RKO (cell line): ENCODE measurements at regions not wholly inside any gene's neighbourhood (a gene's known extent, or its start where the extent isn't known, plus 50 kb on each side); places are given as distances from the start of the nearest gene placed in this dataset.

Source experiments
- DNase-seq: peaks from one replicate; pipeline ENCODE4 v3.0.0-alpha.2; 2016; ENCODE audit warnings: low spot score

GRCh38 chr22:47567126-47568090 lies 805.0 kb downstream of the TBC1D22A start:
- DNase-seq = no peak

- no peak for DNase-seq
Observed at GRCh38 chr22:47566491-47566890, 804.0 kb downstream of the TBC1D22A start.

- no peak for DNase-seq
Observed at GRCh38 chr22:47565607-47566006, 803.2 kb downstream of the TBC1D22A start.

GRCh38 chr22:47564651-47565434 lies 802.4 kb downstream of the TBC1D22A start:
- DNase-seq = no peak

- DNase-seq = no peak
Observed at GRCh38 chr22:47564158-47564450, 801.7 kb downstream of the TBC1D22A start.

- DNase-seq = no peak
Observed at GRCh38 chr22:47563406-47564157, 801.1 kb downstream of the TBC1D22A start.

- DNase-seq = no peak
Observed at GRCh38 chr22:47561766-47562165, 799.3 kb downstream of the TBC1D22A start.

GRCh38 chr22:47561115-47561675 lies 798.7 kb downstream of the TBC1D22A start:
- DNase-seq = no peak

- DNase-seq = no peak
Observed at GRCh38 chr22:47558828-47559700, 796.6 kb downstream of the TBC1D22A start.

- no peak for DNase-seq
Observed at GRCh38 chr22:47556473-47556872, 794.0 kb downstream of the TBC1D22A start.

GRCh38 chr22:47553436-47553835 lies 791.0 kb downstream of the TBC1D22A start:
- no peak for DNase-seq

- no peak for DNase-seq
Observed at GRCh38 chr22:47552541-47553205, 790.2 kb downstream of the TBC1D22A start.

GRCh38 chr22:47552024-47552423 lies 789.6 kb downstream of the TBC1D22A start:
- no peak for DNase-seq

- DNase-seq = no peak
Observed at GRCh38 chr22:47551431-47551775, 789.0 kb downstream of the TBC1D22A start.

- no peak for DNase-seq
Observed at GRCh38 chr22:47550524-47551430, 788.3 kb downstream of the TBC1D22A start.

GRCh38 chr22:47549741-47550340 lies 787.4 kb downstream of the TBC1D22A start:
- no peak for DNase-seq

- no peak for DNase-seq
Observed at GRCh38 chr22:47548953-47549740, 786.7 kb downstream of the TBC1D22A start.
